NT2/D1 (cell line): ENCODE measurements at regions not wholly inside any gene's neighbourhood (a gene's known extent, or its start where the extent isn't known, plus 50 kb on each side); places are given as distances from the start of the nearest gene placed in this dataset.
A peak's percentile ranks its signal among the peaks of the same experiment; 100 is the strongest.

Experiments
- DNase-seq: peaks from one replicate; pipeline ENCODE4 v3.0.0-alpha.2; 2011; ENCODE audit warnings: low read depth, low spot score
- H3K27me3 ChIP-seq: 2 replicates; pipeline ENCODE4 v1.6.0; 2011; ENCODE audit warnings: mild to moderate bottlenecking; ENCODE audit not compliant: insufficient read length, insufficient read depth
- H3K36me3 ChIP-seq: 2 replicates; pipeline ENCODE4 v1.6.1; 2011; ENCODE audit warnings: mild to moderate bottlenecking, low read length, mixed read lengths; ENCODE audit not compliant: insufficient read depth, insufficient read length
- H3K4me1 ChIP-seq: 2 replicates; pipeline ENCODE4 v1.5.1; 2011; ENCODE audit not compliant: insufficient read depth, insufficient read length
- H3K4me3 ChIP-seq: 2 replicates; pipeline ENCODE4 v1.5.1; 2011; ENCODE audit warnings: low read depth; ENCODE audit not compliant: insufficient read length
- H3K9ac ChIP-seq: 2 replicates; pipeline ENCODE4 v1.6.0; 2011; ENCODE audit warnings: low read depth; ENCODE audit not compliant: insufficient read length
- H3K9me3 ChIP-seq: 2 replicates; pipeline ENCODE4 v1.5.1; 2011; ENCODE audit warnings: mild to moderate bottlenecking, low read length; ENCODE audit not compliant: insufficient read depth
- SUZ12 ChIP-seq: IDR thresholded peaks from 2 replicates; pipeline ENCODE4 v1.6.1; 2011; ENCODE audit not compliant: insufficient read length, insufficient read depth; ENCODE audit errors: extremely low read depth
- YY1 ChIP-seq: IDR thresholded peaks from 2 replicates; pipeline ENCODE4 v1.6.1; 2011; ENCODE audit not compliant: insufficient read length, insufficient read depth
- ZNF274 ChIP-seq: IDR thresholded peaks from 2 replicates; pipeline ENCODE4 v1.6.1; 2011; ENCODE audit warnings: mild to moderate bottlenecking, low read depth, low read length

- no peak for DNase-seq
- Histone ChIP-seq H3K27me3 (no peaks in the 10 kb centered on the region), H3K4me3 (no peak overlapping the region), H3K9ac (no peak overlapping the region), H3K36me3 (no peaks in the 10 kb centered on the region), H3K4me1 (no peaks in the 10 kb centered on the region), H3K9me3 (no peaks in the 10 kb centered on the region)
- no peak for TF ChIP-seq YY1
- TF ChIP-seq ZNF274: no peak
- no peak for TF ChIP-seq SUZ12
Observed at GRCh38 chr7:10706875-10707493, 266.7 kb upstream of the PHF14 start.

GRCh38 chr7:10707519-10707918 lies 266.2 kb upstream of the PHF14 start:
- Histone ChIP-seq H3K9ac (no peak overlapping the region), H3K4me1 (no peaks in the 10 kb centered on the region), H3K9me3 (no peaks in the 10 kb centered on the region), H3K27me3 (no peaks in the 10 kb centered on the region), H3K4me3 (no peak overlapping the region), H3K36me3 (no peaks in the 10 kb centered on the region)
- TF ChIP-seq YY1 (no peak), SUZ12 (no peak), ZNF274 (no peak)
- no peak for DNase-seq

GRCh38 chr7:10708447-10708846 lies 265.2 kb upstream of the PHF14 start:
- Histone ChIP-seq H3K9ac (no peak overlapping the region), H3K27me3 (no peaks in the 10 kb centered on the region), H3K9me3 (no peaks in the 10 kb centered on the region), H3K4me1 (no peaks in the 10 kb centered on the region), H3K4me3 (no peak overlapping the region), H3K36me3 (no peaks in the 10 kb centered on the region)
- TF ChIP-seq SUZ12 (no peak), YY1 (no peak), ZNF274 (no peak)
- peak; percentile 70 for DNase-seq

GRCh38 chr7:10718768-10719167 lies 254.9 kb upstream of the PHF14 start:
- Histone ChIP-seq H3K4me3 (no peak overlapping the region), H3K9ac (no peak overlapping the region), H3K27me3 (no peaks in the 10 kb centered on the region), H3K36me3 (no peaks in the 10 kb centered on the region), H3K9me3 (no peaks in the 10 kb centered on the region), H3K4me1 (no peaks in the 10 kb centered on the region)
- no peak for DNase-seq
- no peak for TF ChIP-seq ZNF274
- no peak for TF ChIP-seq SUZ12
- TF ChIP-seq YY1: no peak

GRCh38 chr7:10720042-10720441 lies 253.6 kb upstream of the PHF14 start:
- DNase-seq: no peak

GRCh38 chr7:10721289-10721688 lies 252.4 kb upstream of the PHF14 start:
- no peaks in the 10 kb centered on the region for H3K27me3 ChIP-seq
- no peaks in the 10 kb centered on the region for H3K9me3 ChIP-seq
- DNase-seq: no peak
- H3K9ac ChIP-seq: no peak overlapping the region
- no peaks in the 10 kb centered on the region for H3K4me1 ChIP-seq
- no peaks in the 10 kb centered on the region for H3K36me3 ChIP-seq
- TF ChIP-seq YY1 (no peak), SUZ12 (no peak), ZNF274 (no peak)
- no peak overlapping the region for H3K4me3 ChIP-seq

More at GRCh38 chr7:10720042-10720441, 253.6 kb upstream of the PHF14 start:
- H3K4me1 ChIP-seq: no peaks in the 10 kb centered on the region
- H3K9ac ChIP-seq: no peak overlapping the region
- no peaks in the 10 kb centered on the region for H3K27me3 ChIP-seq
- no peaks in the 10 kb centered on the region for H3K36me3 ChIP-seq
- H3K9me3 ChIP-seq: no peaks in the 10 kb centered on the region
- no peak for TF ChIP-seq ZNF274
- TF ChIP-seq SUZ12: no peak
- no peak for TF ChIP-seq YY1
- H3K4me3 ChIP-seq: no peak overlapping the region

- Histone ChIP-seq H3K27me3 (no peaks in the 10 kb centered on the region), H3K9ac (no peak overlapping the region), H3K36me3 (no peaks in the 10 kb centered on the region), H3K9me3 (no peaks in the 10 kb centered on the region), H3K4me1 (no peaks in the 10 kb centered on the region), H3K4me3 (no peak overlapping the region)
- DNase-seq: no peak
- TF ChIP-seq YY1 (no peak), SUZ12 (no peak), ZNF274 (no peak)
Observed at GRCh38 chr7:10723832-10724231, 249.8 kb upstream of the PHF14 start.

GRCh38 chr7:10724449-10724848 lies 249.2 kb upstream of the PHF14 start:
- TF ChIP-seq SUZ12 (no peak), YY1 (no peak), ZNF274 (no peak)
- Histone ChIP-seq H3K9me3 (no peaks in the 10 kb centered on the region), H3K9ac (no peak overlapping the region), H3K4me1 (no peaks in the 10 kb centered on the region), H3K27me3 (no peaks in the 10 kb centered on the region), H3K4me3 (no peak overlapping the region), H3K36me3 (no peaks in the 10 kb centered on the region)
- no peak for DNase-seq
